Panc1 (cell line): ENCODE measurements at regions not wholly inside any gene's neighbourhood (a gene's known extent, or its start where the extent isn't known, plus 50 kb on each side); places are given as distances from the start of the nearest gene placed in this dataset.

Experiments
- ATAC-seq: fragments of 200-7000 bp; cut with Tn5 transposase; 2 replicates; pipeline ENCODE4 v1.9.1; 2020; ENCODE audit warnings: mild to moderate bottlenecking, moderate library complexity
- BruUV-seq: library from RNA; stranded (reverse); fragments of 400-500 nt; replicated peaks from 2 replicates; lab custom pipeline; 2021; lab: Mats Ljungman, UMichigan
- CTCF ChIA-PET: fragments of 300-600 bp; sonication (Branson Sonifier 250); formaldehyde crosslinking; loops from one replicate; lab custom pipeline; 2022; ENCODE audit warnings: antibody characterized with exemption; lab: Charles Lee
- POLR2A ChIA-PET: fragments of 300-600 bp; sonication (Branson Sonifier 250); formaldehyde crosslinking; loops from one replicate; lab custom pipeline; 2022; ENCODE audit warnings: antibody characterized with exemption; lab: Charles Lee
- DNase-seq: peaks from one replicate; pipeline ENCODE4 v3.0.0-alpha.2; 2010; ENCODE audit warnings: low read depth, low spot score
- H3K27ac ChIP-seq: 2 replicates; pipeline ENCODE4 v1.5.1; 2011; ENCODE audit warnings: mild to moderate bottlenecking, low read length, inconsistent platforms
- H3K27me3 ChIP-seq: fragments of 200-500 bp; sonication (Bioruptor generic); 2 replicates; pipeline ENCODE4 v1.6.0; 2014; ENCODE audit warnings: low read length, inconsistent platforms; ENCODE audit not compliant: control insufficient read depth, insufficient read depth
- H3K36me3 ChIP-seq: fragments of 200-500 bp; sonication (Bioruptor generic); 2 replicates; pipeline ENCODE4 v1.5.1; 2014; ENCODE audit warnings: inconsistent platforms, mild to moderate bottlenecking, low read length, moderate library complexity; ENCODE audit not compliant: control insufficient read depth, insufficient read depth
- H3K4me1 ChIP-seq: 2 replicates; pipeline ENCODE4 v1.5.1; 2011; ENCODE audit warnings: inconsistent platforms, mild to moderate bottlenecking, low read length, moderate library complexity; ENCODE audit not compliant: control insufficient read depth, insufficient read depth
- H3K4me3 ChIP-seq, 2 experiments: 2 replicates each; pipeline ENCODE4 v1.5.1; 2011 to 2012; ENCODE audit warnings: low read depth in 2 of 2, low read length in 2 of 2, mild to moderate bottlenecking in 2 of 2, inconsistent platforms in 1 of 2, moderate library complexity in 1 of 2
- H3K9me3 ChIP-seq: fragments of 200-500 bp; sonication (Bioruptor generic); 2 replicates; pipeline ENCODE4 v1.5.1; 2014; ENCODE audit warnings: low read depth, mild to moderate bottlenecking, inconsistent platforms, low read length, moderate library complexity; ENCODE audit not compliant: control insufficient read depth, insufficient read depth
- CTCF ChIP-seq: fragments of 450-650 bp; IDR thresholded peaks from 2 replicates; pipeline ENCODE4 v1.5.1; 2017; ENCODE audit warnings: mild to moderate bottlenecking
- POLR2AphosphoS5 ChIP-seq: IDR thresholded peaks from 2 replicates; pipeline ENCODE4 v1.6.1; 2012; ENCODE audit warnings: mild to moderate bottlenecking, low read depth, low read length, moderate library complexity
- SIN3A ChIP-seq: IDR thresholded peaks from 2 replicates; pipeline ENCODE4 v1.6.1; 2012; ENCODE audit warnings: low read depth, mild to moderate bottlenecking, low read length, moderate library complexity, borderline replicate concordance; ENCODE audit not compliant: insufficient read depth
- TCF7L2 ChIP-seq: IDR thresholded peaks from 2 replicates; pipeline ENCODE4 v1.6.1; 2011; ENCODE audit warnings: mild to moderate bottlenecking, low read depth, low read length, inconsistent platforms
- in situ Hi-C: cut with HindIII; loops from 2 replicates; pipeline ENCODE4 v1.10.0; 2016; ENCODE audit warnings: low sequenced_read_pairs, low pct_unique_long_range_greater_than_20kb
- intact Hi-C: fragments of 100-400 bp; cut with micrococcal nuclease; formaldehyde crosslinking; loops from one replicate; pipeline ENCODE4 v1.10.0; 2022; ENCODE audit not compliant: unreplicated experiment
- TF ChIP-seq, protein P1 (sequence below), 2 experiments: IDR thresholded peaks; 2 replicates each; pipeline ENCODE4 v1.6.1; 2011 to 2012; ENCODE audit warnings: low read depth in 2 of 2, control low read depth in 1 of 2, low read length in 1 of 2, mild to moderate bottlenecking in 1 of 2, moderate library complexity in 1 of 2; ENCODE audit not compliant: insufficient read depth in 1 of 2

DNA sequence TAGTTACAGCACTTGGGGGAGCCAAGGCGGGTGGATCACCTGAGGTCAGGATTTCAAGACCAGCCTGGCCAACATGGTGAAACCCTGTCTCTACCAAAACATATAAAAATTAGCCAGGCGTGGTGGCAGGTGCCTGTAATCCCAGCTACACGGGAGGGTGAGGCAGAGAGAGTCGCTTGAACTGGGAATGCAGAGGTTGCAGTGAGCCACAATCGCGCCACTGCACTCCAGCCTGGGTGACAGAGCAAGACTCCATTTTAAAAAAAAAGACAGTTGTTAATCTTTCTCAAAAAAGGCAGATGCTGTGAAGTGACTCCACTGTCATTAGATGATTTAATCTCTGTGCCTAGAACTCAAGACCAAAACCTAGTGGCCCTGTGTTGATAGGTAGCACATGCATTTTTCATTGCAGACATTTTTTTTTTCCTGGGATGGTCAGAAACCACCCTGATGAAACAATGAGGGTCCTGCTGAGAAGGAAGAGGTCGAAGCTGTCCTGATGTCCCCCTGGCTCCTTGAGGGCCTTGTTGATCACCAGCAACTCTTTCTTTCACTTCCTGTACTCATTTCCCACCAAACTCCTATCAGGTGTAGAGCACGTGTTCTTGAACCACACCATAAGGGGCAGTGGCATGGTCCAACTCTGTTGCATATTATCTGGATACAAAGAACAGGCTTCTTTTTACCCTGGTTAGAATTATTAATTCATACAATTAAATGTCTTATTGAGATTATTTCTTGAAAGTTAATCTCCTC is 382.2 kb downstream of the ICE1 start:
- Histone ChIP-seq H3K27ac (no peak overlapping the region), H3K4me1 (no peaks in the 10 kb centered on the region), H3K9me3 (no peaks in the 10 kb centered on the region), H3K4me3 (no peak overlapping the region), H3K27me3 (no peaks in the 10 kb centered on the region), H3K36me3 (no peaks in the 10 kb centered on the region)
- no peak for DNase-seq
- ChIA-PET POLR2A (no interaction called here), CTCF (interaction anchor here (0.6 kb wide), 1 partner anchor 14 kb away, joined by 5 read pairs; no protein-coding TSS in a partner anchor)
- in situ Hi-C loops (no loop called here), intact Hi-C loops (no loop called here)
- BruUV-seq = no TSS peak
- no peak for ATAC-seq
- TF ChIP-seq POLR2AphosphoS5 (no peak), TCF7L2 (no peak), SIN3A (no peak), CTCF (no peak)
- TF ChIP-seq, protein P1, sequence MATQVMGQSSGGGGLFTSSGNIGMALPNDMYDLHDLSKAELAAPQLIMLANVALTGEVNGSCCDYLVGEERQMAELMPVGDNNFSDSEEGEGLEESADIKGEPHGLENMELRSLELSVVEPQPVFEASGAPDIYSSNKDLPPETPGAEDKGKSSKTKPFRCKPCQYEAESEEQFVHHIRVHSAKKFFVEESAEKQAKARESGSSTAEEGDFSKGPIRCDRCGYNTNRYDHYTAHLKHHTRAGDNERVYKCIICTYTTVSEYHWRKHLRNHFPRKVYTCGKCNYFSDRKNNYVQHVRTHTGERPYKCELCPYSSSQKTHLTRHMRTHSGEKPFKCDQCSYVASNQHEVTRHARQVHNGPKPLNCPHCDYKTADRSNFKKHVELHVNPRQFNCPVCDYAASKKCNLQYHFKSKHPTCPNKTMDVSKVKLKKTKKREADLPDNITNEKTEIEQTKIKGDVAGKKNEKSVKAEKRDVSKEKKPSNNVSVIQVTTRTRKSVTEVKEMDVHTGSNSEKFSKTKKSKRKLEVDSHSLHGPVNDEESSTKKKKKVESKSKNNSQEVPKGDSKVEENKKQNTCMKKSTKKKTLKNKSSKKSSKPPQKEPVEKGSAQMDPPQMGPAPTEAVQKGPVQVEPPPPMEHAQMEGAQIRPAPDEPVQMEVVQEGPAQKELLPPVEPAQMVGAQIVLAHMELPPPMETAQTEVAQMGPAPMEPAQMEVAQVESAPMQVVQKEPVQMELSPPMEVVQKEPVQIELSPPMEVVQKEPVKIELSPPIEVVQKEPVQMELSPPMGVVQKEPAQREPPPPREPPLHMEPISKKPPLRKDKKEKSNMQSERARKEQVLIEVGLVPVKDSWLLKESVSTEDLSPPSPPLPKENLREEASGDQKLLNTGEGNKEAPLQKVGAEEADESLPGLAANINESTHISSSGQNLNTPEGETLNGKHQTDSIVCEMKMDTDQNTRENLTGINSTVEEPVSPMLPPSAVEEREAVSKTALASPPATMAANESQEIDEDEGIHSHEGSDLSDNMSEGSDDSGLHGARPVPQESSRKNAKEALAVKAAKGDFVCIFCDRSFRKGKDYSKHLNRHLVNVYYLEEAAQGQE (IDR thresholded peaks at IDR 0.05; ENCODE audit: insufficient read depth in 1 of 2, low read depth in 2 of 2, low read length in 1 of 2) = no peak

DNA sequence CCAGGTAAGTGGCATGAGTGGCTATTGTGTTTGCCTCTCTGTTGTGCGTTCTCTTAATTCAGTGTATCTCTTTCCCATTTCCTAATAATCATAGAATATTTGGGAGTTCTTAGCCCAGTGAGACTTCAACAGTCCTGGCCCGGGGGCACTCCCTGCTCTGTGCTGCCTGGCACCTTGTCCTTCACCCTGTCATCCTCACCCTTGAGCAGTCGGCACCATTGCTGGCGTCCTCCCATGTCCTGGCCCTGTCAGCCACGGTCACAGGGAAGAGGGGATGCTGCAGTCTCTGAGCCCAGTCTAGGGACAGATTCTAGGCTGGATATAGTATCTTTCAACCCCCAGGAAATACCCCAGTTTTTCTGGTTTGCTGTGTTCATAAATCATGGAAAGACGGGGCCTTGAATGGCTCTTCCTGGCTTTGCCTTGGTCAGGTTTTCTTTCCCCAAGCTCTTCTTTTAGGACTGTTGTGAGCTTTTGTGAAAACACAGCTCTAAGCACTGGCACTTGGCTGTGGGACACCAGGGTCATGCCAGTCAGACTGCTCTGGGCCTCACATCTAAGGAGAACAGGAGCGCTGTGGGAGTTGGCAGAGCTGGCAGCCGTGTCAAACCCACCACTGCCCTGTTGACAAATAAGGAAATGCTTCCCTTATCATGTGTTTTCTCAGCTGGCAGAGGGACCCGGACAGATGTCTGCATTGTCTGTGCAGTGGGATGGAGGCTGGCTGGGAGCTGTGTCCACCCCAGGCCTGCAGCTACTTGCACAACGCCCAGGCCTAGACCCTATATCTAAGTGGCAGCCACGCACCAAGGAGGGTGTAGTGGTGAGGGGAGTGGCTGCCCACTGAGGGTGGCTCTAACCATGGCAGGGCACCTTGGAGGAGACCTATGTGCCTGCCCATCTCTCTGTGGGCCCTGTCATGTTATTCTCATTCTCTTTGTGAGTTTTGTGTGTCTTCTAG is 378.6 kb downstream of the ICE1 start:
- H3K4me1 ChIP-seq = no peaks in the 10 kb centered on the region
- no peaks in the 10 kb centered on the region for H3K27me3 ChIP-seq
- intact Hi-C loops (no loop called here), in situ Hi-C loops (no loop called here)
- no peak overlapping the region for H3K27ac ChIP-seq
- H3K36me3 ChIP-seq = no peaks in the 10 kb centered on the region
- H3K9me3 ChIP-seq = no peaks in the 10 kb centered on the region
- no TSS peak for BruUV-seq
- POLR2A ChIA-PET = no interaction called here
- TF ChIP-seq, protein P1 (IDR thresholded peaks at IDR 0.05; ENCODE audit: insufficient read depth in 1 of 2, low read depth in 2 of 2, low read length in 1 of 2) = no peak
- TF ChIP-seq CTCF = no peak
- TF ChIP-seq TCF7L2 = no peak
- no peak for TF ChIP-seq SIN3A
- TF ChIP-seq POLR2AphosphoS5 = no peak
- CTCF ChIA-PET = no interaction called here
- DNase-seq (no peak), ATAC-seq (no peak)
- no peak overlapping the region for H3K4me3 ChIP-seq
